ENCODE measurements at regions not wholly inside any gene's neighbourhood (a gene's known extent, or its start where the extent isn't known, plus 50 kb on each side); places are given as distances from the start of the nearest gene placed in this dataset.

DNA sequence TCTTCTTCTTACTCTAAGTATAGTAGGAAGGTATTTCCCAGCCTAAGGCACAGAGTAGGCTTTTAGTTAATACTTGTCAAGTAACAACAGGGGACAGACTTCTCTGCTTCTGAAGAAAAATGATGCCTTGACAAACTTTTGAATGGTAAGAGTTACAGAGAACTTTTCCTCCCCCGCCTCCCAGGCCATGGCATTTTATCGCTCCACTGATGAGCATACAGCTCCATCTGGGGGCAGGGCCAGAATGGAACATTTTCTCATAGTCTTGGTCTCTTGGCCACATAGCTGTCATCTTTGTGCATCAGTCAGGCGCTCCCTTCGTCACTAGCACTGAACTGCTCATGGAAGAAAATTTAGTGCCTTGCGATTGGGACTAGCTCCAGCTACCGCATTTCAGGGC is 1066.8 kb upstream of the CITED2 start:
- in situ Hi-C loops (cut with MboI; ENCODE audit: low sequenced_read_pairs) = no loop called here

- in situ Hi-C loops (cut with MboI; ENCODE audit: low sequenced_read_pairs) = no loop called here
These were observed 1065.9 kb upstream of the CITED2 start for GRCh38 chr6:140440223-140440835.

GRCh38 chr6:140438346-140438735 is 1063.9 kb upstream of the CITED2 start:
- in situ Hi-C loops (cut with MboI; ENCODE audit: low sequenced_read_pairs) = no loop called here

GRCh38 chr6:140437619-140438345 is 1063.3 kb upstream of the CITED2 start:
- in situ Hi-C loops (cut with MboI; ENCODE audit: low sequenced_read_pairs) = no loop called here

GRCh38 chr6:140436023-140436811 is 1061.8 kb upstream of the CITED2 start:
- in situ Hi-C loops (cut with MboI; ENCODE audit: low sequenced_read_pairs) = no loop called here

DNA sequence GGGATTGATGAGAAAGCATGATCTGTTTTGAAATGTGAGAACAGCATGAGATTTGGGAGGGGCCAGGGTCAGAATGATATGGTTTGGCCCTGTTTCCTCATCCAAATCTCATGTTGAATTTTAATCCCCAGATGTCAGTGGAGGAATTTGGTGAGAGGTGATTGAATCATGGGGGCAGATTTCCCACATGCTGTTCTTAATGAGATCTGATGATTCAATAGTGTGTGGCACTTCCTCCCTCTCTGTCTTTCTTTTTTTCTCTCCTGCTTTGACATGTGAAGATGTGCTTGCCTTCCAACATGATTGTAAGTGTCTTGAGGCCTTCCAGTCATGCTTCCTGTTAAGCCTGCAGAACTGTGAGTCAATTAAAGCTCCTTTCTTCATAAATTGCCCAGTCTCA is 1060.3 kb upstream of the CITED2 start:
- in situ Hi-C loops (cut with MboI; ENCODE audit: low sequenced_read_pairs) = no loop called here

GRCh38 chr6:140433072-140433471 is 1058.6 kb upstream of the CITED2 start:
- in situ Hi-C loops (cut with MboI; ENCODE audit: low sequenced_read_pairs) = no loop called here

DNA sequence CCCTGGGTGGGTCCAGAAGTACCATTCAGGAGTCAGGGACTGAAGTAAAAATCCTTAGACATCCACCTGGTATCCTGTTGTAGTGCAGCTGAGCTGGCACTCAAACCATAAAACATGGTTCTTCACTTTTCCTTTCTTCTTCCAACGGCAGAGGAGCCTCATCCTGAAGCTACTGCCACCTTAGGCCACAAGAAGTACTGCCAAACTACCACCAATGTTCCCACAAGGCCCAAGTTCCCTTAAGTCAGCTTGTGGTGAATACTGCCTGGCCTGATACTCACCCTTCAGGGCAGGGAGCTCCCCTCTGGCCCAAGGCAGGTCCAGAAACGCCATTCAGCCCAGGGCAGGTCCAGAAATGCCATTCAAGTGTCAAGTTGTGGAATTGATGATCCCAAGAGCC is 1053.4 kb upstream of the CITED2 start:
- in situ Hi-C loops (cut with MboI; ENCODE audit: low sequenced_read_pairs) = no loop called here

GRCh38 chr6:140414966-140415620 is 1040.6 kb upstream of the CITED2 start:
- in situ Hi-C loops (cut with MboI; ENCODE audit: low sequenced_read_pairs) = no loop called here

- in situ Hi-C loops (cut with MboI; ENCODE audit: low sequenced_read_pairs) = no loop called here
These were observed 1028.6 kb upstream of the CITED2 start for GRCh38 chr6:140403020-140403419.

- in situ Hi-C loops (cut with MboI; ENCODE audit: low sequenced_read_pairs) = no loop called here
These were observed 1027.3 kb upstream of the CITED2 start for GRCh38 chr6:140401761-140402160.

- in situ Hi-C loops (cut with MboI; ENCODE audit: low sequenced_read_pairs) = no loop called here
These were observed 1023.6 kb upstream of the CITED2 start for GRCh38 chr6:140398076-140398475.

DNA sequence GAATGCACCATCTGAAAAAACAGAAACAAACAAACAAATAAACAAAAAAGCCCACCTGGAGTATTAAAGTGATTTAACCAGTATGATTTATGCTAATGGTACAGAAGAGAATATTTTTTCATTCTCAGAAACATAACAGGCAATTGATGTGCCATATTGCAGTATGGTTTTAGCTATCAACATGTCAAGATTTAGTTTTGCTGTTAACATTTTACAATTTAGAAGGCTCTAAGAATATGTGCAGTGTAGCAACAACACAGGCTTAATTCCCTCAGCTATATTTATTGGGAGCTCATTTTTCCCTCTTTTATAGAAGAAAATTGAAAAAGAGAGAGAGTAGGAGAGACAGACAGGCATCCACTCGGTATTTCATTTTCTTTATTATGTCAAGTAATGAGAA is 1022.7 kb upstream of the CITED2 start:
- in situ Hi-C loops (cut with MboI; ENCODE audit: low sequenced_read_pairs) = no loop called here

- in situ Hi-C loops (cut with MboI; ENCODE audit: low sequenced_read_pairs) = no loop called here
These were observed 1019.5 kb upstream of the CITED2 start for GRCh38 chr6:140393665-140394540.

DNA sequence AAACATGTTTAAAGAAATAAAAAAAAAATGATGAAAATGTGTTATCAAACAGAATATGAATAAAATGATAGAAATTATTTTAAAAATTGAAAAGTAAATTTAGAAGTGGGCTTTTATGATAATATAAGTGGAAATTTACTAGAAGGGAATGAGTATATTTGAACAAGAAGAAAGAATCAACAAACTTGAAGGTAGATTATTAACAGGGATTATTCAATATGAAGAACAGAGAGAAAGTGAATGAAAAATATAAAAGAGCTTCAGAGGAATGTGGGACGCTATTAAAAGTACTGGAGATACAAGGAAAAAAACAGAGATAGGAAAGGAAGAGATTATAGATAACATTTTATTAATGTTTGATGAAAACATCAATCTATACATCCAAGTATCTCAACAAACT is 1014.4 kb upstream of the CITED2 start:
- in situ Hi-C loops (cut with MboI; ENCODE audit: low sequenced_read_pairs) = no loop called here

DNA sequence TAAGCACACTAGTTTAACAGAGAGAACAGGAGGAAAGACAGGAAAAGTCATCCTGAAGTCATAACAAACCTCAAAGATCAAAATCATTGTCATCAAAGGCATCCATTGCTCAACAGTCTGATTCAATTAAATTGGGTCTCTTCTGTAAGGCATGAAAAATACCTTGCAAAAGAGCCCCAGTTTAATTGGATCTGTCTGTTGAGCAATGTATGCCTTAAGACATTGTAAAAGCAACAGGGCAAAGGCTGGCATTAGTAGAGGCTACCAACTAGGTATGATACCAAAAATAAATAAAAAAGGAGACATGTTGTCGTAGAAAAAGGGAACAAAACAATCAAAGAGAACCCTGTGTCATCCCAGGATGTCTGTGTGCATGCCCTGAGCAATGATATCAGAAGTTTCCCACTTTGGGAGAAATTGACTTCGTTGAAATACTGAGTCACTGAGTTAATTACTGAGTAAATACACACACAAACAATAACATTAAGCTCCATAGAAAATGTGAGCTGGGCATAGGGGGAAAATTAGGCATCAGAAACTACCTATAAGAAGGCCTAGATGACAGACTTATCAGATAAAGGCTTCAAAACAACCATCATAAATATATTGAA is 1013.8 kb upstream of the CITED2 start:
- in situ Hi-C loops (cut with MboI; ENCODE audit: low sequenced_read_pairs) = no loop called here

DNA sequence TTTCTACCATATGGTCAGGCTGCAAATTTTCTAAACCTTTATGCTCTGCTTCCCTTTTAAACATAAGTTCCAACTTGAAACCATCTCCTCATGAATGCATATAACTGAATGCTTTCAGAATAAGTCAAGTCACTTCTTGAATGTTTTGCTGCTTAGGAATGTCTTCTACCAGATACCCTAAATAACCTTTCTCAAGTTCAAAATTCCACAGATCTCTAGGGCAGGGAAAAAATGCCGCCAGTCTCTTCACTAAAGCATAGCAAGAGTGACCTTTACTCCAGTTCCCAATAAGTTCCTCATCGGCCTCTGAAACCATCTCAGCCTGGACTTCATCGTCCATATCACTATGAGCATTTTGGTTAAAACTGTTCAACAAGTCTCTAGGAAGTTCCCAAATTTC is 1011.2 kb upstream of the CITED2 start:
- in situ Hi-C loops (cut with MboI; ENCODE audit: low sequenced_read_pairs) = no loop called here

- in situ Hi-C loops (cut with MboI; ENCODE audit: low sequenced_read_pairs) = no loop called here
These were observed 1007.9 kb upstream of the CITED2 start for GRCh38 chr6:140382355-140382754.

DNA sequence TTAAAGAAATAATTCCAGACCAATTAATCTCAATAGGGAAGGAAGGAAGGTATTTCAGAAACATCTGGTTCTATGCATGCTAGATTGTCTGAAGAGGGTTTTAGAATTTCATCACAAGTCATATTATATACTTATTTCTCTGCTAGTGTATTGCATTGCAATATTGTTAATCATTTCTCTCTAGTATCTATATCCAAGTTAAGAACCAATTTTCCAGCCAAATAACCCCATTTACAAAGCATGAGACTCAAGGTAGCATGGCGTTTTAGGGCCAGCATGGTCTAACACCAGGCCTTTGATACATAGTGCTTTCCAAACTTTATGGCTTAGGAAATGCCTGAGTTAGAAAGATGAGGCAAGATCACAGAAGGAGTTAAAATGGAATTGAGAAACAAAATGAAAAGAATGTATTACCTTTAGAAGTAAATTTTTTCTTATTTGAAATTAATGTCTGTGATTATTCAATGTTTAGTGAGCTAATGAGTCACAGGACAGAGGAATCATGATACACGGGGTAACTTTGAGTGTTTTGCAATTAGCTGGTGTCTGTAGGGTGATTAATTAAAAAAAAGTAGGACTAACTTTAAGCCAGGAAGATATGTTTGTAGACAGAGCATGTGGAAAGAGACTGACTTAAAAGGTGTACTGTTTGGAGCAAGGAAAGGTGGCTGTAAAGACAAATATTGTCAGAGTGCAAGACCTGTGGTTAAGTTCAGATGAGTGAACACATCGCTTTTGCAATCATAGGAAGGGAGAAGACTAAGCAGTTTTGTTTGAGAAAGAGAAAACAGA is 1006.2 kb upstream of the CITED2 start:
- in situ Hi-C loops (cut with MboI; ENCODE audit: low sequenced_read_pairs) = no loop called here
